Stimulated activated CD4-positive, alpha-beta T cell treated with anti-CD3 and anti-CD28 coated beads, TNF-alpha, amount 100 ng/mL, for 1 hour (primary cell): ENCODE measurements at regions not wholly inside any gene's neighbourhood (a gene's known extent, or its start where the extent isn't known, plus 50 kb on each side); places are given as distances from the start of the nearest gene placed in this dataset.

Experiments
- DNase-seq, 3 donors: peaks; one replicate each; pipeline ENCODE4 v3.0.0-alpha.2; 2020; ENCODE audit warnings: low read depth in 3 of 3, low spot score in 1 of 3

DNA sequence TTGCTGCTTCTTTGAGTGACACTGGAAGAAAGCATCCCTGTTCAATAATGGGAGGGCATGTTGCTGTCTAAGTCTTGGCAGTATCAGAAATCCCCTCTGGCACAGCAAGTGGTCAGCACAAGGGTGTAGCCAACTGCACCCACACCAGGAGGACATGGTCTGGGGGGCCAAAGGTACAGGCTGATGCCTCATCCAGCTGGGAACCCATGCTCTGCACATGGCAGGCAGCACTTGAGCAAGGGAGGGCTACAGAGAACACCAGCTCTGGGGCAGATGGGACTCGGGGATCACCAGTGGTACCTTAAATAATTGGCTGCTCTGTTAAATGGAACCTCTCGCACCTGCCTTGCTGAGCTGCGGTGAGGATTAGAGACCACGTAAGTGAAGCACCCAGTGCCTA is 265.2 kb downstream of the SYK start:
- no peak for DNase-seq

GRCh38 chr9:91067306-91067860 is 265.8 kb downstream of the SYK start:
- no peak for DNase-seq

DNA sequence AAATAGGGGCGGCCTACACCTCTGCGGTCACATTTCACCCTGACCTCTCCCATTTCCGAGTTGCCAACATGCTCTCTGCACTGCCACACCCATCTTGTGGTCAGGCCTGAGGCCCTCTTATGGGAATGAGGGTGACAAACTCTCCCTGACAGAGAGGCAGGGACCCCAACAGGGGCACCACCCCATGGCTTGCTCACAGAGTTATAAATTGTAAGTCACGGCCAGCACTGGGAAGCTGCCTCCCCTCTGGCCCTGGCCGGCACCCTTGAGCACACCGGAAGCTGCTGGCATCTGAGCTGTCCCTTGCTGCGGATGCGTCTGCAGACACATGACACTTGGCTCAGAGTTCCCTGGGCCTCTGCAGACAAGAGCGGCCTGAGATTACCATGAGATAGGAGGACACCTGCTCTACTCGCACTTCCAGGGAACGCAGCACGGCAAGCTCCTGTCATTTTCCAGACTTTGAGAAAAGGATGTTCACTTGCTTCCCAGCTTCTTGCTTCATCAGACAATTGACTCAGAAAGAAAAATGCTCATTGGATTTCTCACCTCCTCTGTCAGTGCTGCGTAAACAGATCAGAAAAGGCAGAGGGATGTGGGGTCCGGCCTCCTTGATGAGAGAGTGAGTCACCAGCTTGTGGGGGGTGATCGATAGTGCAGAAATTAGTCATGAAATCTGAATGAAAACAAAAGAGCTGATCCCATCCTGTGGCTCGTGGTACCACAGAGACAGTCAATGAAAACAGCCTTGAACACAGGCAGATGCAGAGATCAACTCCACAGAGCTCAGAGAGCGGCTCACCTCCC is 269.8 kb downstream of the SYK start:
- peak in 1 of 3 donors; percentile 14 for DNase-seq

DNA sequence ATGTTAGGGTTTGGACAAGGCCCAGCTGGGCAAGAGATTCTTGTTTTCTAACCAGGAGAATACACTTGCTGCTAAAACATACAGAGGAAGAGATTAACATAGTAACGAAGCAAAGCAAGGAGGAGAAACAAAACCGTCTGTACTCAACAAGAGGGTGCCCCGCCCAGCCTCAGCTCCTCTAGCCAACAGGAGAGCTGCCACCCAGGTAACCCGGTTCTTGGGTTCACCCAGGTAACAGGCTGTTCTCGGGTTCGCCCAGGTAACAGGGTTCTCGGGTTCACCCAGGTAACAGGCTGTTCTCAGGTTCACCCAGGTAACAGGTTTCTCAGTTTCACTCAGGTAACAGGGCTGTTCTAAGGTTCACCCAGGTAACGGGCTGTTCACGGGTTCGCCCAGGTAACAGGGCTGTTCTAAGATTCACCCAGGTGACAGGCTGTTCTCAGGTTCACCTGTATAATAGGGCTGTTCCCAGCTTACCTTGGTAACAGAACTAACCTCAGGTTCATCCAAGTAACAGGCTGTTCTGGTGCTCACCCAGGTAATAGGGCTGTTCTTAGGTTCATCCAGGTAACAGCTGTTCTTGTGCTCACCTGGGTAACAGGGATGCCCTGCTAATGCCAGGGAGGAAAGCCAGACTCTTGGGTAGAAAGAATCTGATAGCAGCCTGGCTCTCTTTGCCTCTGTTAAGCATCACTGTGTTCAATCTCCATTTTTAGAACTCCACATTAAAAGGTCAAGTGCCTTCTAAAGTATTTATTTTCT is 271.6 kb downstream of the SYK start:
- DNase-seq, result no peak

- DNase-seq, result no peak
Observed at GRCh38 chr9:91073811-91074771, 272.5 kb downstream of the SYK start.

DNA sequence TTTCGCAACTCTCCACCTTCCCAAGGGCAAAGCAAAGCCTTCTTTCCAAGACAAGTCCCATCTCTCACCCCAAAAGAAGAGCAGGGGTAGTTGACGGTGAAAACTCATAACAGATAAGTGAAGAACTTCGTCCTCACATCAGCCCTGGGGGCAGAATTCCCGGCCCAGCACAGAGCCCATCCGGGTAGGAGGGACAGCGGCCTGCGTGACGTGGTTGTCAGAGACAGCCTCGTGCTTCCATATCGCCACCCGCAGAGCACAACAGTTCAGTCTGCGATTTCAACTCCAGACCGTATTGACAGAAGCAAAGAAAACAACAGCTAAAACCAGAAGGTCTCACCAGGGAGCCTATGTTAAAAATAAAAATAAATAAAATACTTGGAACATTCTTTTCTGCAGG is 273.2 kb downstream of the SYK start:
- DNase-seq, result no peak

DNA sequence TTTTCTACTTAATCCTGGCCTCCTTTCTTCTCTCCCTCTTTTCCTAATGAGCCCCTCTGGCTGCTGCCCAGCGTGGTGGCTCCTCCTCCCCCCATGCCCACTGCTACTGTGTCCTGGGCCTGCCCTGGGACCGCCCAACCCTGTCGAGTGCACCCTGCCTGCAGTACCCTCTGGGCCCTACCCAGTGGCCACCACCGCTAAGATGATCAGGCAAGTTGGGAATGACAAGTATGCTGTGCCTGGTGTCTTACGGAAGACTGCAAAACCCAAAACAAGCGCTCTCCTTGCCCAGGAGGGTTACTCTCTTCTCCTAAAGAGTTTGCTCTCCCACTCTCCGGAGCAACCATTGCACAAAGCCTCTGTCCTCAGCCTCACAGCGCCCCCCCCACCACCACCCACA is 273.7 kb downstream of the SYK start:
- no peak for DNase-seq

DNA sequence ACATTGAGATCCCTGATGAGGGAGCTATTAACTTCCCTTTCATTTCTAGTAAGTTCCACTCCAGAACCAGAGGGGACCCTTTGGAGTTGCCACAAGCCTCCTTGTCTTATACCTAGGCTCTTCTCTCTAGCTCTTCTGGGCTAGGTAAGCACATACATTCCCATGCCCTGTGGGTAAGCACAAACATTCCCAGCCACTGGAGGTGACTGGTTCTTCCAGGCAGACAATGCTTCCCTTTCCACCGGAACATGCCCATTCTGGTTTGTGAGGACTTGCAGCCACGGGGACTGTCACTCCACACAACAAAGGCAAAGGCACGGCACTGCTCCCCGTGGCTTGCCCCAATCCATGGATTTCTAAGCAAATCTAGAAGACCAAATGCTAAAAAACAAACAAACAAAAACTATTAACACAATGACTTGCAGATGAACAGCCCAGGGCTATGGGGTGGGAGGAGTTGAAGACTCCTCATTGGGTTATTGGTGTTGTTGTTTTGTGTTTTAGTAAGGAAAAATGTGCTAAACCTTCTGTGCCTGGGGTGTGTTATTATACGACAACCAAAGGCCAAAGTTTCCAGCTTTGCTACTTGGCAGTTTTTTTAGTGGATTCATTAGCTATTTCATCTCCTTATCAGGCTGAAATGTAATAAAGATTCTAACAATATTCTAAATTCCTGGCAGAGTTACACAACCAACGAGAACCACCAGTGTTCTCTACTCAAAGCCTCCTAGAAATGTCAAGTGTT is 276.2 kb downstream of the SYK start:
- DNase-seq, result no peak

DNA sequence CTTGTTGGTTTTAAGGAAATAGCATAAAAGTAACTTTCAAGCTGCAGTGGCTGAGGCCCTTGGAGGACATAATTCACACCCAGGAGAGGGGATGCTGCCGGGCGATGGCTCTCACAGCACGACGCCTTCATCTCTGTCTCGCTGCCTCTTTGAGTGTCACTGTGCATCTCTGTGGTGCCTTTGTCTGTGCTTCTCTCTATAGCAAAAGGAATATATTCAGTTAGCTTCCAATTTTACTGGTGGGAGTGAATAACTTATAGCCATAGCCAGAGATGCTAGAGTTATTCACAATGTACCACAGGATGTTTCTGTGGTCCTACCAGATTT is 276.7 kb downstream of the SYK start:
- no peak for DNase-seq

DNA sequence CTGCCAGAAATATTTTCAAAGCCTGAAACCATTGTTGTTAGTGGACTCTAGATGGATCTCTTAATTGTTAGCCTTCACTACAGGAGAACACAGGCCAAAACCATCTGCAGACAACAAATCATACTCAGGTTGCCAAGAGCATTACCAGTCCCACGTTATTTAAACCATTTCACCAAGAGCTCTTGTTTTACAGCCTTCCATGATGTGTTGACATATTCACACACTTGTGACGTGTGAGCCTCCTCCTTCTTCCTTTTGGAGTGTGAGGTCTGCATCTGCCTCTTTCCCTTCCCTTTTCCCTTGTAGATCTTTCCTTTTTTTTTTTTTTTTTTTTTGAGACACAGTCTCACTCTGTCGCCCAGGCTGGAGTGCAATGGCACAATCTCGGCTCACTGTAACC is 279.0 kb downstream of the AUH start:
- DNase-seq, result no peak

DNA sequence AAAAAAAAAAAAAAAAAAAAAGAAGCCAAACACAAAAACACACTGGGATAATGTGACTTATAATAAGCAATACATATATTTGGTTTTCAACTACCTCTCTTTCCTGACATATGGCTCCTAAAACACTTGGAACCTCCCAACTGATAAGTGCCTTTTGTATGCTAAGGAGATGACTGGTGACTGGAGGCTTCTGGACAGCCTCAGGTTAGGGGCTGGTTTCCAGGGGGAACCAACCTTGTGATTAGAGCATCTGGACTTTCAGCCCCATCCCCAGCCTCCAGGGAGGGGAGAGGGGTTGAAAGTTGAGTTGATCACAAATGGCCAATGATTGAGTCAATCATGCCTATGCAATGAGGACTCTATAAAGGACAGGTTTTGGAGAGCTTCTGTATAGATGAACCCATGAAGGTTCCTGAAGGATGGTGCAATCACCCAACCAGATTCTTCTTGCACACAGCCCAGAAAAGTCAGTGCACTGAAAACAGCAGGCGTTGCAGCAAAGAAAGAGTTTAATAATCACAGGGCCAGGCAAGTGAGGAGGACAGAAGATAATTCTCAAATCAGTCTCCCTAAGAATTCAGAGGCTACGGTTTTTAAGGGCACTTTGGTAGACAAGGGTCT is 276.7 kb downstream of the AUH start:
- DNase-seq, result no peak

DNA sequence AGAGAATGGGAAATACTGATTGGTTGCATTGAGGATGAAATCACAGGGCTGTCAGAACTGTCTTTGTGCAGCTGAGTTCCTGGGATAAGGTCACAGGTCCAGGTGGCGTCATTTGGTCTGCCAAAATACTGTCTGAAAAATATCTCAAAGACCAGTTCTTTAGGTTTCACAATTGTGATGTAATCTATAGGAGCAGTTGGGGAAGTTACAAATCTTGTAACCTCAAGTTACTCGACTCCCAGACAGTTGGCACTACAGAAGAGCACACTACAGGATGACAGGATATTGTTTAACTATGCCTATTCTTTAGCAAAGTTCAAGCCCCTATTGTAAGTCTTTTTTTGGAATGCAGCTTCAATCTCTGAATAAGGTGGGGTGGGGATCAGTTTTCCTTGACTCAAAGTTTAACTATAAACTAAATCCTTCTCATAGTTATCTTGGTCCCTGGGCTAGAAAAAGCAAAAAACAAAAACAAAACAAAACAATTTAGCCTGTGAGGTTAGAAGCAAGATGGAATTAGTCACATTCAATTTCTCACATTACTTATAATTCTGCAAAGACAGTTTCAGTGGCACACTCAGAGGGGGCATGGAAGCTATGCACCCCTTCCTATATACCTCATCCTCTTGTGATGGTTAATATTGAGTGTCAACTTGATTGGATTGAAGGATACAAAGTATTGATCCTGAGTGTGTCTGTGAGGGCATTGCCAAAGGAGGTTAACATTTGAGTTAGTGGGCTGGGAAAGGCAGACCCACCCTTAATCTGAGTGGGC is 276.0 kb downstream of the AUH start:
- DNase-seq, result no peak

DNA sequence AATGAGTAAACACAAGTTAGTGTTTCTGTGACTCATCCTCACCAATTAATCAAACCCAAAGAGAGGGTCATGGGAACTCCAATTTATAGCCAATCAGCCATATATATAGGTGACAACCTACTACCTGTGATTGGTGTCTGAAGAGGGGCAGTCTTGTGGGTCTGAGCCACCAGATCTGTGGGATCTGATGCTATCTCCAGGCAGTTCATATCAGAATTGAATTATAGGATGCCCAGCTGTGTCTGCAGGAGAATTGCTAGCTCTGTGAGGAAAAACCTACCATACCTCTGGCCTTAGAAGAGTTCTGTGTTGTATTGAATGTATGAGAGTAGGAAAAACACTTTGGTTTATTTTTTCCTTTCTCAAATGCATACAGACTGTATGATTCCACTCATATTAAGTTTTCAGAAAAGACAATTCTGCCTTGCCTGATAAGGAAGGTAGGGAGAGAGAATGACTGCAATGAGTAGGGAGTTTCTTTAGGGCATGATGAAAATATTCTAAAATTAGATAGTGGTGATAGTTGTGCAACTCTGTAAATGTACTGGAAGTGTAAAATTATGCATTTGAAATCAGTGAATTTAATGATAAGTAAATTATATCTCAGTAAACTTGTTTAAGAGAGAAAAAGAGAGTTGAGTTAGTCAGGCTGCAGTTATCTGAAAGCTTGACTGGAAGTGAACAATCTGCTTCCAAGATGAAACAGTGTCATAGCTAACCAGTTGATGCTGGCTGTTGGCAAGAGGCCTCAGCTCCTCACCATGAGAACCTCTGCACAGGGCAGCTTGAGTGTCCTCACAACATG is 274.9 kb downstream of the AUH start:
- DNase-seq, result no peak

DNA sequence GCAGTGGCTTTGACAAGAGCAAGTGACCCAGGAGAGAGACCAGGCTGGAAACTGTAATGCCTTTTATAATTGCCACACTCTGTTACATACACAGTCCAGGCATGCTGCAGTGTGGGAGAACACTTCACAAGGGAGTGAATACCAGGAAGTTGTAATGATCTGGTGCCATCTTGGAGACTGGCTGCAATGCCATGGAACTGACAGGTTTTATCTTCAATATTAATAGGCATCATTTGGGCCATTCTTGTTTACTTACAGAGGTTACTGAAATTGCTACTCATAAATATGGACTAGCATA is 274.3 kb downstream of the AUH start:
- DNase-seq, result no peak

DNA sequence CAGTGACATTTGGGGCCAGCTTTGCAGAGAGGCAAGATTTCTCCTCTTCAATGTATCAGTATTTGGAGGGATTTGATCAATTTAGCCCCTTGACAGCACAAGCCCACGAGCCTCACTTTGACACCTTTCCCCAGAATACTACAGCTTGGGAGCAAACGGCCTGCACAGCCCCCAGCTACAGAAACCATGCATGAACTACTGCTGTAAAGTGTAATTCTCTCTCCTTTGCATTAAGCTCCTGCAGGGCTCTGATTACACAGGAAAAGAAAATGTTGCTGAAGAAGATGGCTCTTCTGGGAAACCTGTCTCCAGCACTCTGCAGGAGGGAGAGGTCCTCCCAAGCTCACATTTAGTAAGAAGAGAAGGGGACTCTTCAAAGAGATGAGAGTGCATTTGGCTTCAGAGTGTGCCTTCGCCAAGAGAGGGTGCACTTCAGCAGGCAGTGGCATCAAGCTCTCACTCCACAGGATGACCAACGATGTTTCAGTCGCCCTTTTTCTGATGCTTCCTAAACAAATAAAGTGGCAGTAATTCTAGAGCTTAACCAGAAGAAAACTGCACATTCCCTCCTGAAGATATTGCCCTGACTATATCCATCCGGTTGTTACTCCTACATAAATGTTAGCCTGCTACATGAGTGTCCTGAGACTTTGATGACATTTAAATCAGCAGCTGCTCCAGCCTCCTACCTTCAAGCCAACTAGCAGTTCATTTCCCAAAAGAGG is 272.2 kb downstream of the AUH start:
- no peak for DNase-seq

DNA sequence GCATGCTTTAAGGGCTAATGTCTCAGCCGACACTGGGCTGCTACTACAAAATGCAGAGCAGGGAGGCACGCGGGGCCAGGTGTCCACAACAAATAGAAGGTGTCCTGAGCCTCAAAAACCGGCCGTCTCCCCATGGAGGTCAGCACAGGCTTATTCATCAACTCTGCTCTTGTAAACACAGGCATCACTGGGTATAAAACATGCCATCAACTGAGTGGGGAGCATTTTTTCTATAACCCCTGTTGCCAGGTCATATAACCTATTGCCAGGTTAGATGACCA is 271.6 kb downstream of the AUH start:
- DNase-seq, result no peak

DNA sequence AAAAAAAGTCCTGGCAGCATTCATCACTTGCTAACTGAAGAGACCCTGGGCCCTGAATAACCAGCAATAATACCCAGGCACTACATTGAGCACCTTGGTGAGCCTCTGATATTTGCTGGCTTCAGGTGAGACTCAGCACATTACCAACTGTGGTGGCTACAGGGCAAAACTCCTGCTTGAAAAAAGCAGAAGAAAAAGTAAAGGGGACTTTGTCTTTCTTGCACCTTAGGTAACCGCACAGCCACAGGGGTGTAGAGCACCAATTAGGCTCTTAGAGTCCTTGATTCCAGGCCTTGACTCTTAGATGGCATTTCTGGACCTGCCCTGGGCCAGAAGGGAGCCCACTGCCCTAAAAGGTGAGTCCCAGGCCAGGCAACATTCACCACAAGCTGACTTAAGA is 269.5 kb downstream of the AUH start:
- DNase-seq, result no peak

- no peak for DNase-seq
Observed at GRCh38 chr9:91094324-91095088, 267.2 kb downstream of the AUH start.
